ENCODE measurements at regions not wholly inside any gene's neighbourhood (a gene's known extent, or its start where the extent isn't known, plus 50 kb on each side); places are given as distances from the start of the nearest gene placed in this dataset.
"Not testable (repeated sequence)": the region's sequence is repeated elsewhere in the genome, so short reads cannot be mapped to it uniquely, and the experiment has no call there.

- Histone ChIP-seq H3K9me3 (ENCODE audit: control insufficient read depth in 4 of 4, insufficient read depth in 3 of 4, low read length in 3 of 4) (no peaks in the 10 kb centered on the region), H3K27me3 (ENCODE audit: control insufficient read depth in 3 of 3, insufficient read depth in 3 of 3, low read length in 2 of 3) (no peaks in the 10 kb centered on the region), H3K27ac (ENCODE audit: low read depth in 1 of 2, low read length in 1 of 2) (no peak overlapping the region), H3K4me3 (no peak overlapping the region), H3K36me3 (ENCODE audit: control insufficient read depth in 4 of 4, insufficient read depth in 4 of 4, low read length in 4 of 4) (no peaks in the 10 kb centered on the region), H3K4me1 (ENCODE audit: control insufficient read depth in 5 of 5, insufficient read depth in 5 of 5, low read length in 5 of 5) (peaks cover 0 to 6% (median 4%) of the 10 kb centered on the region in 5 donors), H3K9ac (ENCODE audit: insufficient read depth in 1 of 2, low read length in 2 of 2) (no peak overlapping the region)
- TF ChIP-seq, protein P1, sequence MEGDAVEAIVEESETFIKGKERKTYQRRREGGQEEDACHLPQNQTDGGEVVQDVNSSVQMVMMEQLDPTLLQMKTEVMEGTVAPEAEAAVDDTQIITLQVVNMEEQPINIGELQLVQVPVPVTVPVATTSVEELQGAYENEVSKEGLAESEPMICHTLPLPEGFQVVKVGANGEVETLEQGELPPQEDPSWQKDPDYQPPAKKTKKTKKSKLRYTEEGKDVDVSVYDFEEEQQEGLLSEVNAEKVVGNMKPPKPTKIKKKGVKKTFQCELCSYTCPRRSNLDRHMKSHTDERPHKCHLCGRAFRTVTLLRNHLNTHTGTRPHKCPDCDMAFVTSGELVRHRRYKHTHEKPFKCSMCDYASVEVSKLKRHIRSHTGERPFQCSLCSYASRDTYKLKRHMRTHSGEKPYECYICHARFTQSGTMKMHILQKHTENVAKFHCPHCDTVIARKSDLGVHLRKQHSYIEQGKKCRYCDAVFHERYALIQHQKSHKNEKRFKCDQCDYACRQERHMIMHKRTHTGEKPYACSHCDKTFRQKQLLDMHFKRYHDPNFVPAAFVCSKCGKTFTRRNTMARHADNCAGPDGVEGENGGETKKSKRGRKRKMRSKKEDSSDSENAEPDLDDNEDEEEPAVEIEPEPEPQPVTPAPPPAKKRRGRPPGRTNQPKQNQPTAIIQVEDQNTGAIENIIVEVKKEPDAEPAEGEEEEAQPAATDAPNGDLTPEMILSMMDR (IDR thresholded peaks at IDR 0.05; ENCODE audit: control extremely low read depth, extremely low read depth) = no peak
- ATAC-seq (ENCODE audit: insufficient read depth, low FRiP score) (no peak), DNase-seq (no peak)
- 84 to 96% methylated on average over 10 of the region's 10 CpGs for WGBS, 2 donors
Measured at GRCh38 chr10:118963341-118963740, 66.2 kb upstream of the NANOS1 start.

GRCh38 chr10:118963933-118964332 is 65.6 kb upstream of the NANOS1 start:
- ATAC-seq (ENCODE audit: insufficient read depth, low FRiP score) = no peak
- no peak overlapping the region for H3K9ac ChIP-seq (ENCODE audit: insufficient read depth in 1 of 2, low read length in 2 of 2)
- no peak overlapping the region for H3K27ac ChIP-seq (ENCODE audit: low read depth in 1 of 2, low read length in 1 of 2)
- H3K4me3 ChIP-seq = no peak overlapping the region
- no peaks in the 10 kb centered on the region for H3K9me3 ChIP-seq (ENCODE audit: control insufficient read depth in 4 of 4, insufficient read depth in 3 of 4, low read length in 3 of 4)
- no peak for DNase-seq
- no peaks in the 10 kb centered on the region for H3K36me3 ChIP-seq (ENCODE audit: control insufficient read depth in 4 of 4, insufficient read depth in 4 of 4, low read length in 4 of 4)
- TF ChIP-seq, protein P1 (IDR thresholded peaks at IDR 0.05; ENCODE audit: control extremely low read depth, extremely low read depth) = no peak
- no peaks in the 10 kb centered on the region for H3K27me3 ChIP-seq (ENCODE audit: control insufficient read depth in 3 of 3, insufficient read depth in 3 of 3, low read length in 2 of 3)
- WGBS, 2 donors = 99 to 100% methylated on average over 2 of the region's 2 CpGs
- H3K4me1 ChIP-seq (ENCODE audit: control insufficient read depth in 5 of 5, insufficient read depth in 5 of 5, low read length in 5 of 5) = peaks cover 0 to 6% (median under 1%) of the 10 kb centered on the region in 5 donors

- H3K9me3 ChIP-seq (ENCODE audit: control insufficient read depth in 4 of 4, insufficient read depth in 3 of 4, low read length in 3 of 4) = not testable (repeated sequence)
- WGBS, 2 donors = 78 to 81% methylated on average over 3 of the region's 3 CpGs
Measured at GRCh38 chr10:118964476-118964875, 65.0 kb upstream of the NANOS1 start.

DNA sequence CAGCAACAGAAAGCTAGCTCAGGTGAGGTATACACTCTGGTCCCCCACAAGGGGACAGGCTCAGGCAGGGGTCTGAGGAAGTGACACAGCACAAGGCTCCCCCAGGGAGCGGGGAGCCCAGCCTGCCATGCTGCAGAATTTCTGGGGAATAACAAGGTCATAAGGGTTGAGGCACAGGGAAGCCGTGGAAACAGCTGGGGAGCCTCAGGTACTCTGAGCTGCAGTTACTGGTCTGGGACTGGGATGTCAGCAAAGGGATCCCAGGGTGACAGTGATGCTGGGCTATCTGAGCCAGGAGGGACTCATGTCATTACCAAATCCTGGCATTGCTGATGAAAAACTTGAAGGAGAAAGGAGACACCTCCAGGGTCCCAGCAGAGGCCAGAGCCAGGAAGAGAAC is 64.4 kb upstream of the NANOS1 start:
- Histone ChIP-seq H3K27ac (ENCODE audit: low read depth in 1 of 2, low read length in 1 of 2) (no peak overlapping the region), H3K9me3 (ENCODE audit: control insufficient read depth in 4 of 4, insufficient read depth in 3 of 4, low read length in 3 of 4) (no peaks in the 10 kb centered on the region), H3K36me3 (ENCODE audit: control insufficient read depth in 4 of 4, insufficient read depth in 4 of 4, low read length in 4 of 4) (no peaks in the 10 kb centered on the region), H3K27me3 (ENCODE audit: control insufficient read depth in 3 of 3, insufficient read depth in 3 of 3, low read length in 2 of 3) (no peaks in the 10 kb centered on the region), H3K9ac (ENCODE audit: insufficient read depth in 1 of 2, low read length in 2 of 2) (no peak overlapping the region), H3K4me3 (no peak overlapping the region), H3K4me1 (ENCODE audit: control insufficient read depth in 5 of 5, insufficient read depth in 5 of 5, low read length in 5 of 5) (peaks cover 0 to under 1% (median 0%) of the 10 kb centered on the region in 5 donors)
- DNase-seq (no peak), ATAC-seq (ENCODE audit: insufficient read depth, low FRiP score) (no peak)
- TF ChIP-seq, protein P1 (IDR thresholded peaks at IDR 0.05; ENCODE audit: control extremely low read depth, extremely low read depth) = no peak
- WGBS, 2 donors = 80 to 86% methylated on average over 2 of the region's 2 CpGs

More at GRCh38 chr10:118964476-118964875, 65.0 kb upstream of the NANOS1 start:
- not testable (repeated sequence) for H3K9ac ChIP-seq (ENCODE audit: insufficient read depth in 1 of 2, low read length in 2 of 2); H3K36me3 ChIP-seq (ENCODE audit: control insufficient read depth in 4 of 4, insufficient read depth in 4 of 4, low read length in 4 of 4); DNase-seq; ATAC-seq (ENCODE audit: insufficient read depth, low FRiP score); H3K4me3 ChIP-seq; H3K27ac ChIP-seq (ENCODE audit: low read depth in 1 of 2, low read length in 1 of 2); H3K27me3 ChIP-seq (ENCODE audit: control insufficient read depth in 3 of 3, insufficient read depth in 3 of 3, low read length in 2 of 3); H3K4me1 ChIP-seq (ENCODE audit: control insufficient read depth in 5 of 5, insufficient read depth in 5 of 5, low read length in 5 of 5)
